SK-N-SH (cell line): ENCODE measurements at regions not wholly inside any gene's neighbourhood (a gene's known extent, or its start where the extent isn't known, plus 50 kb on each side); places are given as distances from the start of the nearest gene placed in this dataset.

Experiments used
- CTCF ChIA-PET: fragments of 300-600, 350-600 bp; formaldehyde crosslinking; extraction: SDS; loops from one replicate; lab custom pipeline; 2021; lab: Yijun Ruan, JAX
- POLR2A ChIA-PET: fragments of 350-600 bp; sonication (Branson Sonifier 250); formaldehyde crosslinking; extraction: SDS; loops from one replicate; lab custom pipeline; 2020; ENCODE audit warnings: antibody characterized with exemption, inconsistent platforms; lab: Yijun Ruan, JAX
- DNase-seq: peaks from one replicate; pipeline ENCODE4 v3.0.0; 2012
- H2AFZ ChIP-seq: fragments of 200-600 bp; sonication (generic); 2 replicates; pipeline ENCODE4 v1.8.1; 2016; ENCODE audit warnings: antibody characterized with exemption, mild to moderate bottlenecking, low read depth
- H3F3A ChIP-seq: fragments of 200-600 bp; sonication (generic); replicated peaks from 2 replicates; pipeline ENCODE3; 2016; ENCODE audit warnings: antibody characterized with exemption, mild to moderate bottlenecking; ENCODE audit not compliant: insufficient read depth
- H3K27ac ChIP-seq, 2 experiments: fragments of 200-500 bp in 1 of 2; fragments of 200-600 bp in 1 of 2; sonication (Bioruptor generic) in 1 of 2; sonication (generic), shearing (Covaris generic) in 1 of 2; 2 replicates each; pipeline versions ENCODE4 v1.5.1 to v1.6.1; 2014 to 2016; ENCODE audit warnings: low read depth in 2 of 2, inconsistent platforms in 1 of 2, low read length in 1 of 2, mild to moderate bottlenecking in 1 of 2, mixed read lengths in 1 of 2
- H3K27me3 ChIP-seq: fragments of 200-600 bp; sonication (generic), shearing (Covaris generic); 2 replicates; pipeline ENCODE4 v1.6.1; 2016; ENCODE audit warnings: mixed run types; ENCODE audit not compliant: insufficient read depth
- H3K36me3 ChIP-seq, 2 experiments: fragments of 200-500 bp in 1 of 2; fragments of 200-600 bp in 1 of 2; sonication (Bioruptor generic) in 1 of 2; sonication (generic) in 1 of 2; replicated peaks in 1 of 2; 2 replicates each; pipeline versions ENCODE3 to v1.5.1; 2014 to 2016; ENCODE audit warnings: low read length in 1 of 2, mild to moderate bottlenecking in 1 of 2; ENCODE audit not compliant: insufficient read depth in 2 of 2, control insufficient read depth in 1 of 2
- H3K4me1 ChIP-seq, 2 experiments: fragments of 200-500 bp in 1 of 2; fragments of 200-600 bp in 1 of 2; sonication (Bioruptor generic) in 1 of 2; sonication (generic), shearing (Covaris generic) in 1 of 2; 2 replicates each; pipeline versions ENCODE4 v1.5.1 to v1.6.1; 2014 to 2016; ENCODE audit warnings: low read depth in 1 of 2, low read length in 1 of 2, mixed run types in 1 of 2; ENCODE audit not compliant: insufficient read depth in 2 of 2, control insufficient read depth in 1 of 2
- H3K4me2 ChIP-seq: fragments of 200-600 bp; sonication (generic), shearing (Covaris generic); 2 replicates; pipeline ENCODE4 v1.6.1; 2017; ENCODE audit warnings: mixed run types
- H3K4me3 ChIP-seq, 2 experiments: fragments of 200-500 bp in 1 of 2; fragments of 200-600 bp in 1 of 2; sonication (Bioruptor generic) in 1 of 2; sonication (generic), shearing (Covaris generic) in 1 of 2; 2 replicates each; pipeline versions ENCODE4 v1.5.1 to v1.8.1; 2014 to 2016; ENCODE audit warnings: low read depth in 2 of 2, inconsistent platforms in 1 of 2, low read length in 1 of 2, mild to moderate bottlenecking in 1 of 2, mixed read lengths in 1 of 2, moderate library complexity in 1 of 2
- H3K79me2 ChIP-seq: fragments of 200-600 bp; sonication (generic); 2 replicates; pipeline ENCODE4 v1.8.1; 2017; ENCODE audit warnings: mild to moderate bottlenecking; ENCODE audit not compliant: insufficient read depth
- H3K9ac ChIP-seq: fragments of 200-600 bp; sonication (generic); 2 replicates; pipeline ENCODE4 v1.6.1; 2017; ENCODE audit warnings: mixed run types
- H3K9me2 ChIP-seq: fragments of 200-600 bp; sonication (generic); 2 replicates; pipeline ENCODE4 v1.6.1; 2017; ENCODE audit warnings: mixed run types
- H3K9me3 ChIP-seq: fragments of 200-600 bp; sonication (generic); 2 replicates; pipeline ENCODE4 v1.6.1; 2017; ENCODE audit warnings: mixed run types, mild to moderate bottlenecking, moderate library complexity
- H4K20me1 ChIP-seq: fragments of 200-600 bp; sonication (generic); 2 replicates; pipeline ENCODE4 v1.6.1; 2017; ENCODE audit warnings: mild to moderate bottlenecking, mixed run types; ENCODE audit not compliant: insufficient read depth
- ELF1 ChIP-seq: IDR thresholded peaks from 2 replicates; pipeline ENCODE4 v1.4.0; 2012
- EZH2phosphoT487 ChIP-seq: fragments of 200-600 bp; sonication (generic); IDR thresholded peaks from 2 replicates; pipeline ENCODE4 v1.6.1; 2017; ENCODE audit warnings: low read depth, mixed run types, mild to moderate bottlenecking, antibody characterized with exemption, moderate library complexity, borderline replicate concordance
- FOSL2 ChIP-seq: IDR thresholded peaks from 2 replicates; pipeline ENCODE4 v1.4.0; 2012; ENCODE audit warnings: low read depth, mild to moderate bottlenecking, moderate library complexity, borderline replicate concordance
- FOXJ3 ChIP-seq: sonication (generic); formaldehyde crosslinking; IDR thresholded peaks from 2 replicates; pipeline ENCODE4 v1.5.1; 2020; ENCODE audit warnings: mild to moderate bottlenecking, missing genetic modification reagents
- FOXM1 ChIP-seq: IDR thresholded peaks from 2 replicates; pipeline ENCODE4 v1.4.0; 2012; ENCODE audit warnings: low read depth, mild to moderate bottlenecking
- GABPA ChIP-seq: IDR thresholded peaks from 2 replicates; pipeline ENCODE4 v1.4.0; 2012; ENCODE audit warnings: low read depth, mild to moderate bottlenecking
- GATA2 ChIP-seq: sonication (generic); formaldehyde crosslinking; IDR thresholded peaks from 2 replicates; pipeline ENCODE4 v1.5.0; 2020; ENCODE audit warnings: mild to moderate bottlenecking, missing genetic modification reagents
- JUND ChIP-seq: IDR thresholded peaks from 2 replicates; pipeline ENCODE4 v1.4.0; 2012
- MEF2A ChIP-seq: IDR thresholded peaks from 2 replicates; pipeline ENCODE4 v1.4.0; 2012; ENCODE audit warnings: low read depth, borderline replicate concordance
- MXI1 ChIP-seq: IDR thresholded peaks from 2 replicates; pipeline ENCODE4 v1.6.1; 2012; ENCODE audit warnings: mild to moderate bottlenecking, low read depth, low read length, improper control_type of control experiment
- NFIC ChIP-seq: IDR thresholded peaks from 2 replicates; pipeline ENCODE4 v1.4.0; 2012; ENCODE audit warnings: borderline replicate concordance
- POLR2AphosphoS5 ChIP-seq: IDR thresholded peaks from 2 replicates; pipeline ENCODE4 v1.6.1; 2012; ENCODE audit warnings: low read depth, low read length
- RAD21 ChIP-seq: IDR thresholded peaks from 2 replicates; pipeline ENCODE4 v1.6.1; 2012; ENCODE audit warnings: mild to moderate bottlenecking, low read length
- RCOR1 ChIP-seq: fragments of 150-350 bp; IDR thresholded peaks from 2 replicates; pipeline ENCODE4 v1.6.1; 2017; ENCODE audit warnings: antibody characterized with exemption, low read length
- RFX5 ChIP-seq: IDR thresholded peaks from 2 replicates; pipeline ENCODE4 v1.6.1; 2012; ENCODE audit warnings: mild to moderate bottlenecking, improper control_type of control experiment, low read length
- SIN3A ChIP-seq: IDR thresholded peaks from 2 replicates; pipeline ENCODE4 v1.6.1; 2012; ENCODE audit warnings: low read depth, mild to moderate bottlenecking, low read length, moderate library complexity, borderline replicate concordance
- TAF1 ChIP-seq: IDR thresholded peaks from 2 replicates; pipeline ENCODE4 v1.6.1; 2012; ENCODE audit warnings: low read depth, mild to moderate bottlenecking, low read length, moderate library complexity, borderline replicate concordance
- TCF12 ChIP-seq: IDR thresholded peaks from 2 replicates; pipeline ENCODE4 v1.4.0; 2012
- YY1 ChIP-seq: IDR thresholded peaks from 2 replicates; pipeline ENCODE4 v1.4.0; 2012; ENCODE audit warnings: low read depth, mild to moderate bottlenecking
- WGBS: methylation state at CpG from one replicate; pipeline ENCODE4 v1.1.6; 2017; ENCODE audit warnings: low lambda C conversion rate; 5-methylcytosine and 5-hydroxymethylcytosine counted together
- TF ChIP-seq, protein P1 (sequence below): IDR thresholded peaks from 2 replicates; pipeline ENCODE4 v1.4.0; 2012; ENCODE audit warnings: low read depth, borderline replicate concordance
- TF ChIP-seq, protein P2 (sequence below): IDR thresholded peaks from 2 replicates; pipeline ENCODE4 v1.6.1; 2012; ENCODE audit warnings: mild to moderate bottlenecking, low read depth, low read length, moderate library complexity
- TF ChIP-seq, protein P3 (sequence below): fragments of 200-600 bp; sonication (generic); IDR thresholded peaks from 2 replicates; pipeline ENCODE4 v1.6.1; 2017; ENCODE audit warnings: antibody characterized with exemption, mild to moderate bottlenecking, moderate library complexity
- TF ChIP-seq, protein P4 (sequence below): IDR thresholded peaks from 2 replicates; pipeline ENCODE4 v1.4.0; 2012; ENCODE audit warnings: low read depth

DNA sequence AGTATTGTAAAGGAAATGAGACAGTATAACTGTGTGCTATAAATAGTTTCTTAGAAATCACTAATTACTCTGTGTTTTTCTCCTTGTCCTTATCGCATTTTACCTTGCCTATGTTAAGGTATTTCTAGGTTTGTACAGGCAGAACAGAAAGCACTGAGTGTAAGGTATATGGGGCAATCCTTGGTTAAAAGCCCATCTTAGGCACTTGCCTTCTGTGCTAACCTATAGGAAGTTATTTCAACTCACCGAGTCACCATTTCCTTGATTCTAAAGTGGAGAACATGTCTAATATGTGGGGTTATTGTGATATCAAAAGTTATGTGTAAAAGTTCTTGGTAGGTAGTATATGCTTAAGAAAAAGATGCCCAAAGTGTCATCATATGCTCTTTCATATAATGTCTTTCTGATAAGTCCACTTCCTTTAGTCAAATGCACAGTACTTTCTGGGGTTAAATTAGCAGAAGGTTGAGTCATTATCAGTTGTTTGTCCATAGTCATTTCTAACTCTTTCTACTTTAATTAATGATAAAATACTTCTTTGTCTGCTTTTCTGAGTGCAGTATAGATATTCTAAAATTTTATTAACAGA, 276.4 kb downstream of the UTRN start:
- Histone ChIP-seq H3K9me2 (no peaks in the 10 kb centered on the region), H3K4me1 (peaks cover 0 to 8% of the 10 kb centered on the region in 2 experiments; a peak in 2 of 4 replicates), H3K4me2 (no peak overlapping the region), H3K27me3 (no peaks in the 10 kb centered on the region), H3K9ac (no peak overlapping the region), H3K9me3 (no peaks in the 10 kb centered on the region), H4K20me1 (no peaks in the 10 kb centered on the region), H3K27ac (no peak overlapping the region), H2AFZ (no peak overlapping the region), H3K4me3 (no peak overlapping the region), H3K36me3 (peaks cover 0 to 5% of the 10 kb centered on the region in 2 experiments), H3K79me2 (no peaks in the 10 kb centered on the region; the same call in 1 of the 2 replicates), H3F3A (no peaks in the 10 kb centered on the region)
- 80% methylated on average over 2 of the region's 2 CpGs for WGBS
- no peak for DNase-seq
- TF ChIP-seq, protein P1, sequence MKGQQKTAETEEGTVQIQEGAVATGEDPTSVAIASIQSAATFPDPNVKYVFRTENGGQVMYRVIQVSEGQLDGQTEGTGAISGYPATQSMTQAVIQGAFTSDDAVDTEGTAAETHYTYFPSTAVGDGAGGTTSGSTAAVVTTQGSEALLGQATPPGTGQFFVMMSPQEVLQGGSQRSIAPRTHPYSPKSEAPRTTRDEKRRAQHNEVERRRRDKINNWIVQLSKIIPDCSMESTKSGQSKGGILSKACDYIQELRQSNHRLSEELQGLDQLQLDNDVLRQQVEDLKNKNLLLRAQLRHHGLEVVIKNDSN = no peak
- TF ChIP-seq YY1 = no peak
- TF ChIP-seq SIN3A = no peak
- TF ChIP-seq RCOR1 = no peak
- no peak for TF ChIP-seq FOSL2
- TF ChIP-seq MEF2A = no peak
- TF ChIP-seq, protein P2, sequence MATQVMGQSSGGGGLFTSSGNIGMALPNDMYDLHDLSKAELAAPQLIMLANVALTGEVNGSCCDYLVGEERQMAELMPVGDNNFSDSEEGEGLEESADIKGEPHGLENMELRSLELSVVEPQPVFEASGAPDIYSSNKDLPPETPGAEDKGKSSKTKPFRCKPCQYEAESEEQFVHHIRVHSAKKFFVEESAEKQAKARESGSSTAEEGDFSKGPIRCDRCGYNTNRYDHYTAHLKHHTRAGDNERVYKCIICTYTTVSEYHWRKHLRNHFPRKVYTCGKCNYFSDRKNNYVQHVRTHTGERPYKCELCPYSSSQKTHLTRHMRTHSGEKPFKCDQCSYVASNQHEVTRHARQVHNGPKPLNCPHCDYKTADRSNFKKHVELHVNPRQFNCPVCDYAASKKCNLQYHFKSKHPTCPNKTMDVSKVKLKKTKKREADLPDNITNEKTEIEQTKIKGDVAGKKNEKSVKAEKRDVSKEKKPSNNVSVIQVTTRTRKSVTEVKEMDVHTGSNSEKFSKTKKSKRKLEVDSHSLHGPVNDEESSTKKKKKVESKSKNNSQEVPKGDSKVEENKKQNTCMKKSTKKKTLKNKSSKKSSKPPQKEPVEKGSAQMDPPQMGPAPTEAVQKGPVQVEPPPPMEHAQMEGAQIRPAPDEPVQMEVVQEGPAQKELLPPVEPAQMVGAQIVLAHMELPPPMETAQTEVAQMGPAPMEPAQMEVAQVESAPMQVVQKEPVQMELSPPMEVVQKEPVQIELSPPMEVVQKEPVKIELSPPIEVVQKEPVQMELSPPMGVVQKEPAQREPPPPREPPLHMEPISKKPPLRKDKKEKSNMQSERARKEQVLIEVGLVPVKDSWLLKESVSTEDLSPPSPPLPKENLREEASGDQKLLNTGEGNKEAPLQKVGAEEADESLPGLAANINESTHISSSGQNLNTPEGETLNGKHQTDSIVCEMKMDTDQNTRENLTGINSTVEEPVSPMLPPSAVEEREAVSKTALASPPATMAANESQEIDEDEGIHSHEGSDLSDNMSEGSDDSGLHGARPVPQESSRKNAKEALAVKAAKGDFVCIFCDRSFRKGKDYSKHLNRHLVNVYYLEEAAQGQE = no peak
- TF ChIP-seq JUND = no peak
- TF ChIP-seq RFX5 = no peak
- ChIA-PET CTCF (interaction anchor here (1.1 kb wide), 1 partner anchor 21 kb away, joined by 3 read pairs; no protein-coding TSS in a partner anchor), POLR2A (no interaction called here)

DNA sequence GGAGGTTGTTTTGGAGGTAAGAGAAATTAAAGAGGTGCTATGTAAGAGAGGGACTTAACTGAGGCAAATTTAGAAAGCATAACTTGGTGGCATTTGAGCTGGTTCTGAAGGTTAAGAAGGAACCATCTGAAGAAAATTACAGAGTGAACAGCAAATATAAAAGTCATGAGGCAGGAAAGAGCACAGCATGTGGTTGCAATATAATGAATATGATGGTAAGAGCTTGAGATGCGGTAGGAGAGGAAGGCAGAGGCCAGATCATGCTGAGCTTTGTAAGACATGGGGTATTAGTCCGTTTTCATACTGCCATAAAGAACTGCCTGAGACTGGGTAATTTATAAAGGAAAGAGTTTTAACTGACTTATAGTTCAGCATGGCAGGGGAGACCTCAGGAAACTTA, 279.1 kb downstream of the UTRN start:
- no peaks in the 10 kb centered on the region; the same call in 1 of the 2 replicates for H3K79me2 ChIP-seq
- no peaks in the 10 kb centered on the region for H4K20me1 ChIP-seq
- peaks cover 7 to 8% of the 10 kb centered on the region in 2 experiments; a peak in 3 of 4 replicates for H3K4me1 ChIP-seq
- no peaks in the 10 kb centered on the region for H3K9me3 ChIP-seq
- POLR2A ChIA-PET = no interaction called here
- no peak for TF ChIP-seq SIN3A
- no peak for TF ChIP-seq POLR2AphosphoS5
- TF ChIP-seq TAF1 = no peak
- no peak for TF ChIP-seq RAD21
- TF ChIP-seq FOXM1 = no peak
- no peak for TF ChIP-seq FOSL2
- TF ChIP-seq TCF12 = no peak
- no peak for TF ChIP-seq ELF1
- no peak for TF ChIP-seq EZH2phosphoT487
- no peak for TF ChIP-seq FOXJ3 (CRISPR knock-in tag)
- TF ChIP-seq NFIC = no peak
- TF ChIP-seq RFX5 = no peak
- no peak for TF ChIP-seq MXI1
- no peak for TF ChIP-seq GATA2 (CRISPR knock-in tag)
- TF ChIP-seq, protein P3, sequence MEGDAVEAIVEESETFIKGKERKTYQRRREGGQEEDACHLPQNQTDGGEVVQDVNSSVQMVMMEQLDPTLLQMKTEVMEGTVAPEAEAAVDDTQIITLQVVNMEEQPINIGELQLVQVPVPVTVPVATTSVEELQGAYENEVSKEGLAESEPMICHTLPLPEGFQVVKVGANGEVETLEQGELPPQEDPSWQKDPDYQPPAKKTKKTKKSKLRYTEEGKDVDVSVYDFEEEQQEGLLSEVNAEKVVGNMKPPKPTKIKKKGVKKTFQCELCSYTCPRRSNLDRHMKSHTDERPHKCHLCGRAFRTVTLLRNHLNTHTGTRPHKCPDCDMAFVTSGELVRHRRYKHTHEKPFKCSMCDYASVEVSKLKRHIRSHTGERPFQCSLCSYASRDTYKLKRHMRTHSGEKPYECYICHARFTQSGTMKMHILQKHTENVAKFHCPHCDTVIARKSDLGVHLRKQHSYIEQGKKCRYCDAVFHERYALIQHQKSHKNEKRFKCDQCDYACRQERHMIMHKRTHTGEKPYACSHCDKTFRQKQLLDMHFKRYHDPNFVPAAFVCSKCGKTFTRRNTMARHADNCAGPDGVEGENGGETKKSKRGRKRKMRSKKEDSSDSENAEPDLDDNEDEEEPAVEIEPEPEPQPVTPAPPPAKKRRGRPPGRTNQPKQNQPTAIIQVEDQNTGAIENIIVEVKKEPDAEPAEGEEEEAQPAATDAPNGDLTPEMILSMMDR = no peak
- no peak for TF ChIP-seq MEF2A
- TF ChIP-seq, protein P4, sequence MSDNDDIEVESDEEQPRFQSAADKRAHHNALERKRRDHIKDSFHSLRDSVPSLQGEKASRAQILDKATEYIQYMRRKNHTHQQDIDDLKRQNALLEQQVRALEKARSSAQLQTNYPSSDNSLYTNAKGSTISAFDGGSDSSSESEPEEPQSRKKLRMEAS = no peak
- no peak for TF ChIP-seq GABPA
- H2AFZ ChIP-seq = no peak overlapping the region
- no peak overlapping the region for H3K9ac ChIP-seq
- H3K4me2 ChIP-seq = no peak overlapping the region
- H3K9me2 ChIP-seq = no peaks in the 10 kb centered on the region
- H3F3A ChIP-seq = no peaks in the 10 kb centered on the region
- peaks cover 0 to 2% of the 10 kb centered on the region in 2 experiments for H3K36me3 ChIP-seq
- no peak overlapping the region for H3K27ac ChIP-seq
- no peaks in the 10 kb centered on the region for H3K27me3 ChIP-seq
- WGBS = 72% methylated on average over 2 of the region's 2 CpGs
- H3K4me3 ChIP-seq = no peak overlapping the region
- DNase-seq = no peak
- CTCF ChIA-PET = interaction anchor here (1.2 to 1.3 kb wide), 2 partner anchors 20 to 1070 kb away, joined by 4 to 5 read pairs; no protein-coding TSS in a partner anchor
